ENCODE measurements at regions not wholly inside any gene's neighbourhood (a gene's known extent, or its start where the extent isn't known, plus 50 kb on each side); places are given as distances from the start of the nearest gene placed in this dataset.

DNA sequence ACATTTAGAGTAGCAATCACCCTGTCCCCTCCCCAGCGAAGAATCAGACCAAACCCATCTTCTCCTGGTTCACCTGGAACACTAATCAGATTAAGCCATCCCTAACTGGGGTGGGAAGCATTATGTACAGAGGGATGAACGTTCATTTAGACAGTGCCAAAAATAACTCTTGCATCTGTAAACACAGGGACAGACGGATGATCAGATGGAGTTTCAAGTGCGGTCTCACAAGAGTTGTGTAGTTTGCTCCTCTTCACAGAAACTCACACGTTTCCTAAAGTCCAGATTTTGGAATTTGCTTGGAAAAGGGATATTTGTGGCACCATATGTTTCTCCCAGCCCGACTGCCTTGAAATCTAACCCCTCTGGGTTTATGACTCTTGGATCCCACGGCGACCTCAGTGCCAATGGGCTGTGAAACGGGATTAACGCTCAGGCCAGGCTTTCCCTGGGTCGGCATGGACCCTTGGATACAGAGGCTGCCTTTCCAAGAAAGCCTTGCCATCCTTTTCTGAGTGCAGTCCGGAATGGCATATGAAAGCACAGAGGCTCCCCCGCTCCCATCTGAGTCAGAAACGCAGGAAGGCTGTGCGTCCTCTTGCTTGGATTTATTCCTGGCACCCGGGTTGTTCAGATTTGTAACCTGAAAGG lies 293.2 kb upstream of the HABP2 start:
- DNase-seq (ENCODE audit: low read depth in 2 of 2): no peak

DNA sequence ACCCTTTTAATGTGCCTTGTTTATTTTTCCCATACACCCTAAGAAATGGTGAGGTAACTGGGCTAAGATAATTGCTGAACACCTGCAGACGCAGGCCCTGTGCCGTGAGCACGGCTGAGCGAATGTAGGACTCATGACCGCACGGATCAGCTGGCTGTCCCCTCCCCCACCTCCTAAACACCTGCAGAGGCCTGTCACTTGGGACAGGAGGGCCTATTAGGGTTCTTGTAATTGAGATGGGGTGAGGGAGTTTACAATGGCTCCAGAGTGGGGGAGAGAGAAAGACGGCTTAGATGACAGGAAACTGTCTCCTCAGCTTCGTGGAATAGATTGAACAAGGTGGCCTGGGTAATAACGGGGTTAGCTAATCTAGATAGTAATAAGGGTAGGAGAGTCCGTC lies 291.7 kb upstream of the HABP2 start:
- no peak for DNase-seq (ENCODE audit: low read depth in 2 of 2)

- no peak for DNase-seq (ENCODE audit: low read depth in 2 of 2)
Measured at GRCh38 chr10:113261611-113262091, 291.2 kb upstream of the HABP2 start.

- DNase-seq (ENCODE audit: low read depth in 2 of 2): no peak
Measured at GRCh38 chr10:113263056-113263455, 289.8 kb upstream of the HABP2 start.

- DNase-seq (ENCODE audit: low read depth in 2 of 2): no peak
Measured at GRCh38 chr10:113264333-113265131, 288.3 kb upstream of the HABP2 start.

- DNase-seq (ENCODE audit: low read depth in 2 of 2): no peak
Measured at GRCh38 chr10:113266147-113266546, 286.7 kb upstream of the HABP2 start.

- DNase-seq (ENCODE audit: low read depth in 2 of 2): no peak
Measured at GRCh38 chr10:113267619-113268562, 285.0 kb upstream of the HABP2 start.

GRCh38 chr10:113269333-113269732 lies 283.5 kb upstream of the HABP2 start:
- no peak for DNase-seq (ENCODE audit: low read depth in 2 of 2)

- no peak for DNase-seq (ENCODE audit: low read depth in 2 of 2)
Measured at GRCh38 chr10:113272511-113272910, 280.3 kb upstream of the HABP2 start.

DNA sequence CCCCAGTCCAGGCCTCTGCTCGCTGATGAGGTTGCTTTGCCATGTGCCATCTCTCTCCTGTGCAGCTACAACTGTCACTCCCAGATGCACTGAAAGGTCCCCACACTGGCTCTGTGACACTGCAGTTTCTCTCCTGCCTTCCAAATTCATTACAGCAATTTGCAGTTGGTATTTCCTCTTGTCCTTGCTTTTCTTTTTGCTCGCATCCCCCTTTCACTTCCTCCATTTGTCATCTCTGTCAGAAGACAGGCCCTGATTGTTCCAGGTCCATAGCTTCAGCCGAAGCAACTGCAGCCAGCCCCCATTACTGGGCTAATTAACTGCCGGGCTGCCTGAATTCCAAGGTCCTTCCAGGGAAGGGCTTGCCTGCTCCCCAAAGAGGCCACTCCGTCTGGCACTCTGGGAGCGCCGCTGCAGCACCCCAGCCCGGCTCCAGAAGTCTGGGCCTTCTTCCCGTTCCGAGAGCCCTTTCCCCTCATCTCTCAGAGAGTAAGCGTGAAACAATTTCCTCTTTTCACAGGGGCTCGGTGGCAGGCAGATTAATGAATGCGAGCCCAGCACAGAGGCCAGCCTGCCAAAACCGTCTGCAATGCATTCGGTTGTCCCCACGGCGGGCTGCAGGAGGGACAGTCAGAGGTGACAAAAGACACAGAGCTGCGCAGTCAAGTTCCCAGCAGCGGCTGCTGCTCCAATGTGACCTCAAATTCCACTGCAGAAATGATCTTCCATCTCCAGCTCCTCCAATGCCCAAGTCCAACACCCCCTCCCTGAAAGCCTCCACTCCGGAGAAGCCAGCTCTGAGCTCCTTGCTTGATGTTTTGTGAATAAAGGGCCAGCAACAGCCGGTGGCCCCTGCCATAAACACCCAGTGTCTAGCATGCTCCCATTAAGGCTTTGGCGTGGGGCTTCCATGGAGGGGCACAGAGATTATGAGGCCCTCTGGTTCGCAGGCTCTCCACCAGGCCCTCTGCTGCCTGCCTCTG lies 279.4 kb upstream of the HABP2 start:
- DNase-seq (ENCODE audit: low read depth in 2 of 2): no peak

GRCh38 chr10:113274176-113274829 lies 278.6 kb upstream of the HABP2 start:
- DNase-seq (ENCODE audit: low read depth in 2 of 2): no peak

GRCh38 chr10:113278221-113278620 lies 274.6 kb upstream of the HABP2 start:
- DNase-seq (ENCODE audit: low read depth in 2 of 2): no peak

DNA sequence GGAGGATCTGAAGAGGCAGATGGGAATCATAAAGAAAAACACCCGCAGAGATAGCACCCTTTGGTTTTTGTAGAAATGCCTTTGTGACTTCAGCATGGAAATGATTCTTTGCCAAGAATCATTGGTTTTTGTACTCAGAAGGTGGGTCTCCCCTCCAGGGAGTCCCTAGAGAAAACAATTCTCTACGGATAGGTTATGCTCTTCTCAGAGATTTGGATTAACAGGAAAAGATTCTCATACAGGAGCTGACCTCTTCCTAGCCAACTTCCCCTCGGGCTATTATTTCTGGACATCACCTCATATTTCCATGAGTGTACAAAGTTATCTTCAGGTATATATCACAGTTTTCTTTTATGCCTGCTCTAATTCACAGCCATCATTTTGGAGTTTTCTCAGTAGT lies 274.2 kb upstream of the HABP2 start:
- DNase-seq (ENCODE audit: low read depth in 2 of 2): no peak

DNA sequence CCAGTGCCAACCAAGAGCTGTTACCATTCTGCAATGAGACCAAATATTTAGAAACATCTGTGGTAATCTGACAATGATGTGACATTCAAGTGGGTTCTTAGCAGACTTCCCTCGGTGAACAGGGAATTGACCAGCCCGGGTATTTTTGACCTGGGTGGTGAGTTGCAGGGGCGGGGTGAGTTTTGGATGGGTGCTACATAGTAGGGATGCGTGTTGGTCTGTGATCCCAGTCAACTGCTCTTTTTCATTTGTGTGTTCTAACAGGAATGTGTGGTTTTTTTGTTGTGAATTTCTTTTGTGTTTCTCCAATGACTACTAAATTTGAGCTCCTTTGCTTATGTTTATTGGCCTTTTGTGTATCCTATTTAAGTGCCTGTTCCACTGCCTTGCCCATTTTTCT lies 273.6 kb upstream of the HABP2 start:
- DNase-seq (ENCODE audit: low read depth in 2 of 2): no peak

- no peak for DNase-seq (ENCODE audit: low read depth in 2 of 2)
Measured at GRCh38 chr10:113282564-113282963, 270.3 kb upstream of the HABP2 start.

DNA sequence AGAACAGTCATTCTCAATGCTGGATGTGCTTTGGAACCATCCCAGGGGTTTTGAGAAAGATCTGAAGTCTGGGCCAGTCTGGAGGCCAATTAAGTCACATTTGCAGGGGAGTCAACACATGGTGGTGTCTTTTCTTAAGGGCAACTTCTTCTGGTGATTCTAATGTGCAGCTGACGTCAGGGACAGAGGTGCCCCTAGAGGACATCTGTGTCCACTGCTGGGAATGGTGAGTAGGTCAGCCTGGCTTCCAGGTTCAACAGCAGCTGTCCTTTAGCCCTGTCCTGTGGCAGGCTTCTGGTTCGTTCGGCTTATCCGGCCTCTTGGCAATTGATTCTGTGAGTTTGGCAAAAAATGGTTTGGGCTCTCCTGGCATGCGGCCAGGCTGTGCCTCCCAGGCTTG lies 269.7 kb upstream of the HABP2 start:
- DNase-seq (ENCODE audit: low read depth in 2 of 2): no peak

GRCh38 chr10:113284635-113285034 lies 268.2 kb upstream of the HABP2 start:
- no peak for DNase-seq (ENCODE audit: low read depth in 2 of 2)

DNA sequence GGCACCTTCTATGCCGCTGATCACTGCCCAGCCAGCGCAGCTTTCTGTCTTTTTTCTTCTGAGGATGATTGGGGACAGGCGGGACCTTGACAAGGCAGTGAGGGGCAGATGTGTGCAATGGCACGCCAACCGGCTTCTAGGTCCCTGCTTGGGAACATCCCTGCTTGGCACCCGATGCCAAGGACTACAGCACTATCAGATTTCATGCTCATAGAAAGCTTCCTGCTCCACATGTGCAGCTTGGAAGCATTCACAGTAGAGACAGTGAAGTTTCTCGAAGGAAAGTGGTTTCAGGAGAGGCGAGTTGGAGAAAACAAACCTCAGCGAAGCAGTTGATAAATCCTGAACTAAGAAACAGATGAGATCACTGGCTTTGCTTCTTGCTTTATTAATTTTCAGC lies 267.5 kb upstream of the HABP2 start:
- no peak for DNase-seq (ENCODE audit: low read depth in 2 of 2)

- no peak for DNase-seq (ENCODE audit: low read depth in 2 of 2)
Measured at GRCh38 chr10:113287592-113287991, 265.3 kb upstream of the HABP2 start.

DNA sequence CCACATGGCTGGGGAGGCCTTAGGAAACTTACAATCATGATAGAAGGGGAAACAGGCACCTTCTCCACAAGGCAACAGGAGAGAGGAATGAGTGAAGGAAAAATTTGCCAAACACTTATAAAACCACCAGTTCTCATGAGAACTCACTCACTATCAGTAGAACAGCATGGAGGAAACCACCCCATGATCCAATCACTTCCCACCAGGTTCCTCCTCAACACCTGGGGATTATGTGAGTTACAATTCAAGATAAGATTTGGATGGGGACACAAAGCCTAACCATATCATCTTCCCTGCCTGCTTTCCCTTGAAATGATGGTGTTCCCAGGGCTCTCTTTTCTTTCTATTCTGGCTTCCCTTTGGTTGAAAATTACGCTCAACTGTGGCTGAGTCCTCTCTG lies 262.7 kb upstream of the HABP2 start:
- DNase-seq (ENCODE audit: low read depth in 2 of 2): no peak

Measured in stimulated activated CD8-positive, alpha-beta memory T cell treated with anti-CD3 and anti-CD28 coated beads, Interleukin-2, amount 100 ng/mL, for 1 hour (primary cell).